HG02759 (cell line): ENCODE measurements at regions not wholly inside any gene's neighbourhood (a gene's known extent, or its start where the extent isn't known, plus 50 kb on each side); places are given as distances from the start of the nearest gene placed in this dataset.
"Not testable (repeated sequence)": the region's sequence is repeated elsewhere in the genome, so short reads cannot be mapped to it uniquely, and the experiment has no call there.

Source experiments
- ATAC-seq: cut with Tn5 transposase; IDR thresholded peaks from one replicate; pipeline ENCODE4 v1.9.1; 2021; ENCODE audit warnings: mild to moderate bottlenecking, moderate library complexity; ENCODE audit not compliant: unreplicated experiment

GRCh38 chr3:139113231-139113992 is 68.7 kb upstream of the PRR23C start:
- no peak for ATAC-seq

GRCh38 chr3:139113993-139114375 is 69.3 kb upstream of the PRR23C start:
- no peak for ATAC-seq

- ATAC-seq, result not testable (repeated sequence)
Measured at GRCh38 chr3:139116631-139117030, 71.9 kb upstream of the PRR23C start.

GRCh38 chr3:139117136-139117675 is 72.5 kb upstream of the PRR23C start:
- no peak for ATAC-seq

GRCh38 chr3:139117883-139118760 is 73.4 kb upstream of the PRR23C start:
- no peak for ATAC-seq

- no peak for ATAC-seq
Measured at GRCh38 chr3:139118835-139119234, 74.1 kb upstream of the PRR23C start.

- no peak for ATAC-seq
Measured at GRCh38 chr3:139119331-139120025, 74.8 kb upstream of the PRR23C start.

- ATAC-seq, result no peak
Measured at GRCh38 chr3:139120086-139121056, 75.7 kb upstream of the PRR23C start.

- ATAC-seq, result no peak
Measured at GRCh38 chr3:139121513-139122220, 77.0 kb upstream of the PRR23C start.

- ATAC-seq, result no peak
Measured at GRCh38 chr3:139122221-139122581, 77.5 kb upstream of the PRR23C start.

GRCh38 chr3:139122612-139123011 is 77.9 kb upstream of the PRR23C start:
- ATAC-seq, result no peak

GRCh38 chr3:139123377-139124095 is 78.8 kb upstream of the PRR23C start:
- no peak for ATAC-seq

- no peak for ATAC-seq
Measured at GRCh38 chr3:139124197-139124596, 79.5 kb upstream of the PRR23C start.

- no peak for ATAC-seq
Measured at GRCh38 chr3:139127101-139127500, 82.4 kb upstream of the PRR23C start.

GRCh38 chr3:139127629-139128028 is 82.9 kb upstream of the PRR23C start:
- not testable (repeated sequence) for ATAC-seq

- no peak for ATAC-seq
Measured at GRCh38 chr3:139128803-139129202, 84.1 kb upstream of the PRR23C start.

GRCh38 chr3:139129892-139130291 is 85.2 kb upstream of the PRR23C start:
- no peak for ATAC-seq

GRCh38 chr3:139130390-139131140 is 85.9 kb upstream of the PRR23C start:
- no peak for ATAC-seq
